ENCODE measurements at regions not wholly inside any gene's neighbourhood (a gene's known extent, or its start where the extent isn't known, plus 50 kb on each side); places are given as distances from the start of the nearest gene placed in this dataset.

GRCh38 chr6:15023448-15023847 is 222.4 kb upstream of the JARID2 start:
- H3K27me3 ChIP-seq = no peaks in the 10 kb centered on the region
- H3K36me3 ChIP-seq = no peaks in the 10 kb centered on the region
- H3K9me3 ChIP-seq = no peaks in the 10 kb centered on the region
- TF ChIP-seq CTCF (IDR thresholded peaks at IDR 0.05) = no peak
- H3K4me1 ChIP-seq = no peaks in the 10 kb centered on the region
- H3K27ac ChIP-seq = no peak overlapping the region
- no peak overlapping the region for H3K4me3 ChIP-seq
- no peak for DNase-seq (ENCODE audit: low spot score)

- no peak for TF ChIP-seq CTCF (IDR thresholded peaks at IDR 0.05)
Observed at GRCh38 chr6:15025446-15025845, 220.4 kb upstream of the JARID2 start.

GRCh38 chr6:15026832-15027231 is 219.0 kb upstream of the JARID2 start:
- H3K4me1 ChIP-seq = no peaks in the 10 kb centered on the region
- H3K27me3 ChIP-seq = no peaks in the 10 kb centered on the region
- TF ChIP-seq CTCF (IDR thresholded peaks at IDR 0.05) = no peak
- H3K27ac ChIP-seq = no peak overlapping the region
- no peak overlapping the region for H3K4me3 ChIP-seq
- no peaks in the 10 kb centered on the region for H3K36me3 ChIP-seq
- no peak for DNase-seq (ENCODE audit: low spot score)
- H3K9me3 ChIP-seq = peaks cover 0 to 7% of the 10 kb centered on the region in 2 donors

More at GRCh38 chr6:15025446-15025845, 220.4 kb upstream of the JARID2 start:
- Histone ChIP-seq H3K4me1 (no peaks in the 10 kb centered on the region), H3K4me3 (no peak overlapping the region), H3K9me3 (peaks cover 0 to 6% of the 10 kb centered on the region in 2 donors), H3K27me3 (no peaks in the 10 kb centered on the region), H3K27ac (no peak overlapping the region), H3K36me3 (no peaks in the 10 kb centered on the region)
- DNase-seq (ENCODE audit: low spot score) = no peak

GRCh38 chr6:15027472-15027871 is 218.4 kb upstream of the JARID2 start:
- no peak for TF ChIP-seq CTCF (IDR thresholded peaks at IDR 0.05)
- Histone ChIP-seq H3K27ac (no peak overlapping the region), H3K4me1 (no peaks in the 10 kb centered on the region), H3K9me3 (peaks cover 0 to 7% of the 10 kb centered on the region in 2 donors), H3K27me3 (no peaks in the 10 kb centered on the region), H3K36me3 (no peaks in the 10 kb centered on the region), H3K4me3 (no peak overlapping the region)
- DNase-seq (ENCODE audit: low spot score) = no peak

- no peaks in the 10 kb centered on the region for H3K4me1 ChIP-seq
Observed at GRCh38 chr6:15032015-15032414, 213.9 kb upstream of the JARID2 start.

More at GRCh38 chr6:15032015-15032414, 213.9 kb upstream of the JARID2 start:
- DNase-seq (ENCODE audit: low spot score) = no peak
- no peaks in the 10 kb centered on the region for H3K36me3 ChIP-seq
- peaks cover 0 to 7% of the 10 kb centered on the region in 2 donors for H3K9me3 ChIP-seq
- H3K4me3 ChIP-seq = no peak overlapping the region
- TF ChIP-seq CTCF (IDR thresholded peaks at IDR 0.05) = no peak
- no peak overlapping the region for H3K27ac ChIP-seq
- no peaks in the 10 kb centered on the region for H3K27me3 ChIP-seq

Data from right atrium auricular region (tissue), 2 donors.